Astrocyte (in vitro differentiated cells and primary cell): ENCODE measurements at regions not wholly inside any gene's neighbourhood (a gene's known extent, or its start where the extent isn't known, plus 50 kb on each side); places are given as distances from the start of the nearest gene placed in this dataset.

Experiments used
- DNase-seq: peaks from one replicate; pipeline ENCODE4 v3.0.0-alpha.2; 2010; ENCODE audit warnings: low read depth
- FAIRE-seq: peaks from 2 replicates; lab custom pipeline; 2011; peaks lifted over from hg19 to GRCh38; lab: Jason Lieb, UNC
- H2AFZ ChIP-seq: 2 replicates; pipeline ENCODE4 v1.6.0; 2012; ENCODE audit warnings: low read depth, low read length, inconsistent platforms
- H3K27ac ChIP-seq: 2 replicates; pipeline ENCODE4 v1.5.1; 2011; ENCODE audit warnings: low read depth, low read length, inconsistent platforms
- H3K27me3 ChIP-seq: 2 replicates; pipeline ENCODE4 v1.6.0; 2011; ENCODE audit warnings: low read length, inconsistent platforms; ENCODE audit not compliant: insufficient read depth
- H3K36me3 ChIP-seq: 2 replicates; pipeline ENCODE4 v1.5.1; 2011; ENCODE audit warnings: low read length, inconsistent platforms; ENCODE audit not compliant: insufficient read depth
- H3K4me1 ChIP-seq: 2 replicates; pipeline ENCODE4 v1.5.1; 2011; ENCODE audit warnings: low read length, inconsistent platforms; ENCODE audit not compliant: insufficient read depth
- H3K4me2 ChIP-seq: 2 replicates; pipeline ENCODE4 v1.6.0; 2012; ENCODE audit warnings: low read length, inconsistent platforms
- H3K4me3 ChIP-seq: 2 replicates; pipeline ENCODE4 v1.5.1; 2011; ENCODE audit warnings: low read depth, mild to moderate bottlenecking, low read length, inconsistent platforms; ENCODE audit not compliant: insufficient read depth
- H3K79me2 ChIP-seq: 2 replicates; pipeline ENCODE4 v1.6.0; 2012; ENCODE audit warnings: mild to moderate bottlenecking, low read length, inconsistent platforms; ENCODE audit not compliant: insufficient read depth
- H3K9ac ChIP-seq: 2 replicates; pipeline ENCODE4 v1.6.0; 2012; ENCODE audit warnings: mild to moderate bottlenecking, low read length, inconsistent platforms
- H3K9me3 ChIP-seq: 2 replicates; pipeline ENCODE4 v1.5.1; 2012; ENCODE audit warnings: low read depth, mild to moderate bottlenecking, low read length, inconsistent platforms; ENCODE audit not compliant: insufficient read depth
- H4K20me1 ChIP-seq: 2 replicates; pipeline ENCODE4 v1.6.0; 2012; ENCODE audit warnings: low read length, inconsistent platforms; ENCODE audit not compliant: insufficient read depth
- H3K27ac Mint-ChIP-seq: one replicate; pipeline ENCODE4 v1.8.0; 2021; ENCODE audit warnings: mild to moderate bottlenecking, mixed read lengths; ENCODE audit not compliant: unreplicated experiment
- H3K27me3 Mint-ChIP-seq: one replicate; pipeline ENCODE4 v1.8.0; 2021; ENCODE audit warnings: low read depth, mixed read lengths; ENCODE audit not compliant: unreplicated experiment
- H3K36me3 Mint-ChIP-seq: one replicate; pipeline ENCODE4 v1.8.0; 2021; ENCODE audit warnings: low read depth, mixed read lengths; ENCODE audit not compliant: unreplicated experiment
- H3K4me1 Mint-ChIP-seq: one replicate; pipeline ENCODE4 v1.8.0; 2021; ENCODE audit warnings: low read depth, mixed read lengths; ENCODE audit not compliant: unreplicated experiment
- H3K4me3 Mint-ChIP-seq: one replicate; pipeline ENCODE4 v1.8.0; 2021; ENCODE audit warnings: mild to moderate bottlenecking, moderate library complexity, mixed read lengths; ENCODE audit not compliant: unreplicated experiment
- H3K9me3 Mint-ChIP-seq: one replicate; pipeline ENCODE4 v1.8.0; 2021; ENCODE audit warnings: mild to moderate bottlenecking, mixed read lengths; ENCODE audit not compliant: unreplicated experiment
- EZH2 ChIP-seq: IDR thresholded peaks from 2 replicates; pipeline ENCODE4 v1.6.1; 2012; ENCODE audit warnings: mild to moderate bottlenecking, low read length, inconsistent platforms; ENCODE audit not compliant: insufficient read depth
- TF ChIP-seq, protein P1 (sequence below): IDR thresholded peaks from 2 replicates; pipeline ENCODE4 v1.5.1; 2011; ENCODE audit warnings: low read depth, mild to moderate bottlenecking, inconsistent platforms, low read length, moderate library complexity; ENCODE audit not compliant: insufficient read depth

DNA sequence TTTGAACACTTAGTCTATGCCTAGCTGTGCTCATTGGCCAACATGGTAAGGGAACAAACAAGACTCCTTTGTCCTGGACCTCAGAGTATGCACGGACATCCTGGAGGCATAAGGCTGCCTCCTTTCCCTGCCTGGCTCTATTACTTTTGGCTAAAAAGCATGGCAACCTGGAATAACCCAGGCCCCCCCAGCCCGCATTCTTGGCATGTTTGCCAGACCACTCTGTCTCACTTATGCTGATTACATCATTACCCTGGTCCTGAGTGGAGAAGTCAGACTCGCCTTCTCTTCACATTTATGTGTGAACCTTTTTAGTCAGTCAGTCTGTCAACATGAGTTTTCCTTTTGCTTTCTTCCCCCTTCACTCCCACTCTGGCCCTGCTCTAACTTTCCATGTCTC, 58.0 kb upstream of the ELK3 start:
- peak overlapping the region; percentile 19 for H3K4me3 ChIP-seq
- peak overlapping the region; percentile 58 for H3K9ac ChIP-seq
- no peaks in the 10 kb centered on the region for H4K20me1 ChIP-seq
- peak overlapping the region; percentile 46 for H3K4me3 Mint-ChIP-seq
- TF ChIP-seq, protein P1, sequence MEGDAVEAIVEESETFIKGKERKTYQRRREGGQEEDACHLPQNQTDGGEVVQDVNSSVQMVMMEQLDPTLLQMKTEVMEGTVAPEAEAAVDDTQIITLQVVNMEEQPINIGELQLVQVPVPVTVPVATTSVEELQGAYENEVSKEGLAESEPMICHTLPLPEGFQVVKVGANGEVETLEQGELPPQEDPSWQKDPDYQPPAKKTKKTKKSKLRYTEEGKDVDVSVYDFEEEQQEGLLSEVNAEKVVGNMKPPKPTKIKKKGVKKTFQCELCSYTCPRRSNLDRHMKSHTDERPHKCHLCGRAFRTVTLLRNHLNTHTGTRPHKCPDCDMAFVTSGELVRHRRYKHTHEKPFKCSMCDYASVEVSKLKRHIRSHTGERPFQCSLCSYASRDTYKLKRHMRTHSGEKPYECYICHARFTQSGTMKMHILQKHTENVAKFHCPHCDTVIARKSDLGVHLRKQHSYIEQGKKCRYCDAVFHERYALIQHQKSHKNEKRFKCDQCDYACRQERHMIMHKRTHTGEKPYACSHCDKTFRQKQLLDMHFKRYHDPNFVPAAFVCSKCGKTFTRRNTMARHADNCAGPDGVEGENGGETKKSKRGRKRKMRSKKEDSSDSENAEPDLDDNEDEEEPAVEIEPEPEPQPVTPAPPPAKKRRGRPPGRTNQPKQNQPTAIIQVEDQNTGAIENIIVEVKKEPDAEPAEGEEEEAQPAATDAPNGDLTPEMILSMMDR, result no peak
- no peak for TF ChIP-seq EZH2
- peak overlapping the region; percentile 88 for H3K27ac Mint-ChIP-seq
- DNase-seq (peak; percentile 91), FAIRE-seq (no peak)
- H3K79me2 ChIP-seq, result no peaks in the 10 kb centered on the region
- H3K27me3 ChIP-seq, result peaks cover 3% of the 10 kb centered on the region
- peaks cover 25% of the 10 kb centered on the region for H3K4me1 ChIP-seq
- H2AFZ ChIP-seq, result peak overlapping the region; percentile 55
- H3K4me1 Mint-ChIP-seq, result peaks cover 25% of the 10 kb centered on the region
- peak overlapping the region; percentile 79 for H3K4me2 ChIP-seq
- no peaks in the 10 kb centered on the region for H3K9me3 ChIP-seq
- peaks cover 1% of the 10 kb centered on the region for H3K36me3 Mint-ChIP-seq
- peak overlapping the region; percentile 83 for H3K27ac ChIP-seq
- peaks cover 7% of the 10 kb centered on the region for H3K27me3 Mint-ChIP-seq
- peaks cover 12% of the 10 kb centered on the region for H3K9me3 Mint-ChIP-seq
- H3K36me3 ChIP-seq, result no peaks in the 10 kb centered on the region

DNA sequence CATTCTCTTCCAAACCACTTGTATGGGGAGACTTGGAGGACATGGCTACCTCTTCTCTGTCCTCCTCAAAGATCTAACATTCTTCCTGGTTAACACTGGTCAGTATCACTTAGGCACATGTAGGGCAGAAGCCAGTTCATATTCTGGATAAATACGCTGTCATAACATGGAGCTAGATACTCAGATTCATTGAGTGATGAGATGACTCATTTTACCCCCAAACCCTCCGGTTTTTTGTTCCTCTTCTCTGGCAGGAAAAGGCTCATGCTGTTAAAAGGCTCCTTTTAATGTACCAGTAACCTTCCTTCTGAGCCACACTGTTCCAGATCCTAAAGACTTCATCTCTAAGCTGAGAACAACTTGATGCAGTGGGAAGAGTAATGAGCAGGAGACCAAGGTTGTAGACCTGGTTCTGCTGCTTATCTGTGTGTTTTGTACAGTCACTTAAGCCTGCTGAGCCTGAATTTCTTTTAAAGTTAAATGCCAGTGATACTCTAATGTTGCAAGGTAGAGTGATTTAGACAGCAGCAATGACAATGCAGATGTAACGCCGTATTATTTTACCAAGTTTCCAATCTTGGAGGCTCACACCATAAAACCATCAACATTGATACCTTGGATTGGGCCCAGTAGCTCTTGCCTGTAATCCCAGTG, 57.3 kb upstream of the ELK3 start:
- peak; percentile 46 for DNase-seq
- Mint-ChIP-seq H3K4me3 (peak overlapping the region; percentile 46), H3K27ac (peak overlapping the region; percentile 88)

More for the DNA sequence above, 57.3 kb upstream of the ELK3 start:
- Histone ChIP-seq H3K4me3 (peak overlapping the region; percentile 19), H3K27me3 (no peaks in the 10 kb centered on the region), H3K9me3 (no peaks in the 10 kb centered on the region), H2AFZ (peak overlapping the region; percentile 55), H3K79me2 (no peaks in the 10 kb centered on the region), H3K9ac (peak overlapping the region; percentile 58), H3K4me1 (peaks cover 31% of the 10 kb centered on the region), H4K20me1 (no peaks in the 10 kb centered on the region), H3K36me3 (no peaks in the 10 kb centered on the region), H3K27ac (peak overlapping the region; percentile 83), H3K4me2 (peak overlapping the region; percentile 79)
- no peak for TF ChIP-seq EZH2
- TF ChIP-seq, protein P1, result no peak
- Mint-ChIP-seq H3K27me3 (peaks cover under 1% of the 10 kb centered on the region), H3K36me3 (peaks cover 1% of the 10 kb centered on the region), H3K9me3 (peaks cover 12% of the 10 kb centered on the region), H3K4me1 (peaks cover 31% of the 10 kb centered on the region)
- no peak for FAIRE-seq
